GM19351 (cell line): ENCODE measurements at regions not wholly inside any gene's neighbourhood (a gene's known extent, or its start where the extent isn't known, plus 50 kb on each side); places are given as distances from the start of the nearest gene placed in this dataset.
A peak's percentile ranks its signal among the peaks of the same experiment; 100 is the strongest.

ENCODE experiments used
- ATAC-seq: cut with Tn5 transposase; IDR thresholded peaks from one replicate; pipeline ENCODE4 v1.9.1; 2021; ENCODE audit warnings: mild to moderate bottlenecking, moderate library complexity; ENCODE audit not compliant: unreplicated experiment

GRCh38 chr3:94179059-94179458, 116.2 kb downstream of the NSUN3 start:
- ATAC-seq, result no peak

- ATAC-seq, result no peak
Measured at GRCh38 chr3:94183551-94183950, 120.7 kb downstream of the NSUN3 start.

GRCh38 chr3:94184781-94185180, 121.9 kb downstream of the NSUN3 start:
- no peak for ATAC-seq

GRCh38 chr3:94185753-94186152, 122.9 kb downstream of the NSUN3 start:
- ATAC-seq, result no peak

GRCh38 chr3:94187697-94188096, 124.8 kb downstream of the NSUN3 start:
- no peak for ATAC-seq

GRCh38 chr3:94195381-94195780, 132.5 kb downstream of the NSUN3 start:
- no peak for ATAC-seq

GRCh38 chr3:94206291-94206690, 143.4 kb downstream of the NSUN3 start:
- ATAC-seq, result no peak

- no peak for ATAC-seq
Measured at GRCh38 chr3:94210256-94210655, 147.4 kb downstream of the NSUN3 start.

- ATAC-seq, result no peak
Measured at GRCh38 chr3:94217406-94217805, 154.5 kb downstream of the NSUN3 start.

GRCh38 chr3:94220426-94220825, 157.6 kb downstream of the NSUN3 start:
- ATAC-seq, result no peak

- no peak for ATAC-seq
Measured at GRCh38 chr3:94221829-94222228, 159.0 kb downstream of the NSUN3 start.

- ATAC-seq, result no peak
Measured at GRCh38 chr3:94225148-94225865, 162.4 kb downstream of the NSUN3 start.

- ATAC-seq, result no peak
Measured at GRCh38 chr3:94226078-94226477, 163.2 kb downstream of the NSUN3 start.

GRCh38 chr3:94232921-94233320, 170.1 kb downstream of the NSUN3 start:
- ATAC-seq, result no peak

- ATAC-seq, result peak; percentile 92
Measured at GRCh38 chr3:94234177-94234788, 171.4 kb downstream of the NSUN3 start.

- ATAC-seq, result no peak
Measured at GRCh38 chr3:94241986-94242385, 179.1 kb downstream of the NSUN3 start.

- no peak for ATAC-seq
Measured at GRCh38 chr3:94246171-94246570, 183.3 kb downstream of the NSUN3 start.

GRCh38 chr3:94248042-94248441, 185.2 kb downstream of the NSUN3 start:
- no peak for ATAC-seq

- ATAC-seq, result peak; percentile 94
Measured at GRCh38 chr3:94249491-94250079, 186.7 kb downstream of the NSUN3 start.

GRCh38 chr3:94251566-94251965, 188.7 kb downstream of the NSUN3 start:
- no peak for ATAC-seq

GRCh38 chr3:94252316-94252715, 189.5 kb downstream of the NSUN3 start:
- ATAC-seq, result no peak
